IMR-90 (cell line): ENCODE measurements at regions not wholly inside any gene's neighbourhood (a gene's known extent, or its start where the extent isn't known, plus 50 kb on each side); places are given as distances from the start of the nearest gene placed in this dataset.

ENCODE experiments used
- ATAC-seq: fragments of 200-7000 bp; cut with Tn5 transposase; 2 replicates; pipeline ENCODE4 v1.9.1; 2020; ENCODE audit warnings: low read depth, mild to moderate bottlenecking, moderate library complexity
- BruUV-seq: library from RNA; stranded (reverse); fragments of 400-500 nt; replicated peaks from 2 replicates; lab custom pipeline; 2021; lab: Mats Ljungman, UMichigan
- CTCF ChIA-PET: fragments of 300-600 bp; formaldehyde crosslinking; extraction: SDS; loops from one replicate; lab custom pipeline; 2021; ENCODE audit warnings: antibody characterized with exemption; lab: Yijun Ruan, JAX
- POLR2A ChIA-PET: fragments of 300-600 bp; sonication (Branson Sonifier 250); formaldehyde crosslinking; loops from one replicate; lab custom pipeline; 2022; ENCODE audit warnings: antibody characterized with exemption; ENCODE audit not compliant: unreplicated experiment; lab: Charles Lee
- DNase-seq: peaks from one replicate; pipeline ENCODE4 v3.0.0; 2013
- H2AFZ ChIP-seq: replicated peaks from 2 replicates; pipeline ENCODE3; 2013; ENCODE audit warnings: low read length, mild to moderate bottlenecking; ENCODE audit not compliant: poor library complexity
- H2AK5ac ChIP-seq: 2 replicates; pipeline ENCODE4 v1.6.1; 2013; ENCODE audit warnings: low read depth, low read length, inconsistent platforms
- H2AK9ac ChIP-seq: replicated peaks from 2 replicates; pipeline ENCODE3; 2013; ENCODE audit warnings: mild to moderate bottlenecking, low read depth, low read length, moderate library complexity; ENCODE audit not compliant: poor library complexity
- H2BK120ac ChIP-seq: 2 replicates; pipeline ENCODE4 v1.6.1; 2013; ENCODE audit warnings: low read depth, low read length, inconsistent platforms
- H2BK15ac ChIP-seq: 3 replicates; pipeline ENCODE4 v1.6.1; 2013; ENCODE audit warnings: low read depth, low read length, inconsistent platforms
- H2BK20ac ChIP-seq: 2 replicates; pipeline ENCODE4 v1.6.1; 2013; ENCODE audit warnings: low read depth, mild to moderate bottlenecking, inconsistent platforms, low read length, moderate library complexity
- H2BK5ac ChIP-seq: 2 replicates; pipeline ENCODE4 v1.6.1; 2013; ENCODE audit warnings: mild to moderate bottlenecking, low read depth, low read length, inconsistent platforms; ENCODE audit not compliant: poor library complexity, severe bottlenecking
- H3K14ac ChIP-seq: replicated peaks from 2 replicates; pipeline ENCODE4 v1.6.1; 2013; ENCODE audit warnings: low read depth, low read length, inconsistent platforms
- H3K18ac ChIP-seq: 2 replicates; pipeline ENCODE4 v1.6.1; 2013; ENCODE audit warnings: low read depth, low read length, control low read depth
- H3K23ac ChIP-seq: 2 replicates; pipeline ENCODE4 v1.6.1; 2013; ENCODE audit warnings: low read depth, low read length, inconsistent platforms
- H3K27ac ChIP-seq: 2 replicates; pipeline ENCODE4 v1.5.1; 2013; ENCODE audit warnings: mild to moderate bottlenecking, control low read depth, low read length; ENCODE audit not compliant: insufficient read depth
- H3K27me3 ChIP-seq: 2 replicates; pipeline ENCODE4 v1.6.1; 2013; ENCODE audit warnings: low read length; ENCODE audit not compliant: control insufficient read depth, insufficient read depth
- H3K36me3 ChIP-seq: 2 replicates; pipeline ENCODE4 v1.6.1; 2013; ENCODE audit warnings: low read length, mixed read lengths; ENCODE audit not compliant: control insufficient read depth, insufficient read depth
- H3K4ac ChIP-seq: 2 replicates; pipeline ENCODE4 v1.6.1; 2013; ENCODE audit warnings: low read depth, low read length, inconsistent platforms
- H3K4me1 ChIP-seq: 2 replicates; pipeline ENCODE4 v1.6.1; 2013; ENCODE audit warnings: low read length, mixed read lengths; ENCODE audit not compliant: control insufficient read depth, insufficient read depth
- H3K4me2 ChIP-seq: 2 replicates; pipeline ENCODE4 v1.6.1; 2013; ENCODE audit warnings: low read depth, mild to moderate bottlenecking, control low read depth, low read length, moderate library complexity
- H3K4me3 ChIP-seq: 2 replicates; pipeline ENCODE4 v1.5.1; 2013; ENCODE audit warnings: low read depth, mild to moderate bottlenecking, control low read depth, low read length, moderate library complexity; ENCODE audit not compliant: insufficient read depth
- H3K56ac ChIP-seq: 2 replicates; pipeline ENCODE4 v1.6.1; 2013; ENCODE audit warnings: low read length, inconsistent platforms; ENCODE audit not compliant: insufficient read depth; ENCODE audit errors: extremely low read depth
- H3K79me1 ChIP-seq, 2 experiments: 2 replicates each; pipeline ENCODE4 v1.6.1; 2013; ENCODE audit warnings: low read length in 2 of 2, inconsistent platforms in 1 of 2, low read depth in 1 of 2
- H3K9ac ChIP-seq: 2 replicates; pipeline ENCODE4 v1.6.1; 2013; ENCODE audit warnings: low read depth, low read length, control low read depth
- H3K9me1 ChIP-seq: 2 replicates; pipeline ENCODE4 v1.6.1; 2013; ENCODE audit warnings: low read length, inconsistent platforms; ENCODE audit not compliant: insufficient read depth
- H3K9me3 ChIP-seq: 2 replicates; pipeline ENCODE4 v1.6.1; 2013; ENCODE audit warnings: low read length; ENCODE audit not compliant: control insufficient read depth, insufficient read depth
- H4K20me1 ChIP-seq: 2 replicates; pipeline ENCODE4 v1.6.1; 2013; ENCODE audit warnings: low read length, inconsistent platforms; ENCODE audit not compliant: insufficient read depth
- H4K5ac ChIP-seq: 2 replicates; pipeline ENCODE4 v1.6.1; 2013; ENCODE audit warnings: mild to moderate bottlenecking, low read depth, low read length, control low read depth
- H4K8ac ChIP-seq, 2 experiments: 2 replicates each; pipeline ENCODE4 v1.6.1; 2013; ENCODE audit warnings: low read depth in 2 of 2, low read length in 2 of 2, control low read depth in 1 of 2, inconsistent platforms in 1 of 2
- H4K91ac ChIP-seq: 2 replicates; pipeline ENCODE4 v1.6.1; 2013; ENCODE audit warnings: low read depth, low read length, inconsistent platforms; ENCODE audit not compliant: insufficient read depth
- BHLHE40 ChIP-seq: fragments of 150-350 bp; IDR thresholded peaks from 2 replicates; pipeline ENCODE4 v1.6.1; 2016; ENCODE audit warnings: mild to moderate bottlenecking, low read depth, low read length
- CEBPB ChIP-seq: IDR thresholded peaks from 2 replicates; pipeline ENCODE4 v1.6.1; 2012; ENCODE audit warnings: low read depth, low read length, improper control_type of control experiment
- CHD1 ChIP-seq: IDR thresholded peaks from 2 replicates; pipeline ENCODE4 v1.6.1; 2012; ENCODE audit warnings: low read depth, low read length, improper control_type of control experiment
- CTCF ChIP-seq: conservative IDR thresholded peaks from 2 replicates; pipeline ENCODE4 v1.5.1; 2012; ENCODE audit warnings: mild to moderate bottlenecking, low read depth, low read length, improper control_type of control experiment
- FOS ChIP-seq: fragments of 150-350 bp; IDR thresholded peaks from 2 replicates; pipeline ENCODE4 v1.6.1; 2016; ENCODE audit warnings: low read depth, low read length
- MAFK ChIP-seq: IDR thresholded peaks from 2 replicates; pipeline ENCODE4 v1.6.1; 2012; ENCODE audit warnings: low read depth, low read length, improper control_type of control experiment
- MXI1 ChIP-seq: IDR thresholded peaks from 2 replicates; pipeline ENCODE4 v1.6.1; 2012; ENCODE audit warnings: low read depth, mild to moderate bottlenecking, low read length, moderate library complexity, borderline replicate concordance
- NFE2L2 ChIP-seq: fragments of 150-350 bp; IDR thresholded peaks from 2 replicates; pipeline ENCODE4 v1.6.1; 2016; ENCODE audit warnings: low read depth, mild to moderate bottlenecking, low read length
- RAD21 ChIP-seq: IDR thresholded peaks from 2 replicates; pipeline ENCODE4 v1.6.1; 2012; ENCODE audit warnings: low read length, improper control_type of control experiment
- RCOR1 ChIP-seq: IDR thresholded peaks from 2 replicates; pipeline ENCODE4 v1.6.1; 2012; ENCODE audit warnings: mild to moderate bottlenecking, low read length, improper control_type of control experiment; ENCODE audit not compliant: insufficient replicate concordance
- RFX5 ChIP-seq: IDR thresholded peaks from 2 replicates; pipeline ENCODE4 v1.8.0; 2012; ENCODE audit warnings: low read depth, mild to moderate bottlenecking, low read length, moderate library complexity
- SMC3 ChIP-seq: fragments of 150-350 bp; IDR thresholded peaks from 2 replicates; pipeline ENCODE4 v1.6.1; 2016; ENCODE audit warnings: low read depth, mild to moderate bottlenecking, antibody characterized with exemption, low read length, moderate library complexity
- WGBS, 2 experiments: methylation state at CpG; one replicate each; pipeline versions ENCODE4 v1.1.5 to v1.1.7; 2013; ENCODE audit warnings: missing lambda C conversion rate in 2 of 2; ENCODE audit not compliant: insufficient read length in 1 of 2; ENCODE audit errors: extremely low coverage in 2 of 2; 5-methylcytosine and 5-hydroxymethylcytosine counted together
- dilution Hi-C: fragments of 300-500 bp; cut with HindIII; formaldehyde crosslinking; loops from one replicate; pipeline ENCODE4 v1.14.3; 2018; ENCODE audit warnings: low sequenced_read_pairs; ENCODE audit not compliant: unreplicated experiment
- in situ Hi-C: fragments of 300-500 bp; cut with MboI; formaldehyde crosslinking; loops from 3 replicates; pipeline ENCODE4 v1.14.3; 2019; ENCODE audit warnings: low sequenced_read_pairs, inconsistent platforms, mixed read lengths
- intact Hi-C: fragments of 100-400 bp; cut with micrococcal nuclease; formaldehyde crosslinking; loops from 2 replicates; pipeline ENCODE4 v1.10.0; 2022
- TF ChIP-seq, protein P1 (sequence below): fragments of 150-350 bp; IDR thresholded peaks from 2 replicates; pipeline ENCODE4 v1.6.1; 2017; ENCODE audit warnings: mild to moderate bottlenecking, antibody characterized with exemption, low read length, low read depth
- TF ChIP-seq, protein P2 (sequence below): fragments of 150-350 bp; IDR thresholded peaks from 2 replicates; pipeline ENCODE4 v1.6.1; 2016; ENCODE audit warnings: low read depth, mild to moderate bottlenecking, low read length, moderate library complexity, borderline replicate concordance

- no CpG with 5 or more reads among the region's 2 CpGs for WGBS, 2 experiments
- BruUV-seq: no TSS peak
- ATAC-seq: no peak
- ChIA-PET POLR2A (no interaction called here), CTCF (no interaction called here)
- intact Hi-C loops: no loop called here
- Histone ChIP-seq H3K27me3 (no peaks in the 10 kb centered on the region), H3K9ac (no peak overlapping the region), H2BK5ac (no peak overlapping the region), H3K4me1 (peaks cover 2% of the 10 kb centered on the region; the same call in 1 of the 2 replicates), H3K36me3 (no peaks in the 10 kb centered on the region), H3K23ac (no peak overlapping the region), H4K20me1 (no peaks in the 10 kb centered on the region), H2BK120ac (no peak overlapping the region), H2AK5ac (no peak overlapping the region), H3K18ac (no peak overlapping the region), H3K9me1 (no peaks in the 10 kb centered on the region), H3K9me3 (no peaks in the 10 kb centered on the region), H3K4me2 (no peak overlapping the region), H3K79me1 (no peaks in the 10 kb centered on the region), H2BK20ac (no peak overlapping the region), H4K8ac (no peak overlapping the region), H2AK9ac (no peak overlapping the region), H3K56ac (no peak overlapping the region), H2BK15ac (no peak overlapping the region), H3K27ac (no peak overlapping the region), H3K4me3 (no peak overlapping the region), H2AFZ (no peak overlapping the region), H4K5ac (no peak overlapping the region), H4K91ac (no peak overlapping the region), H3K14ac (no peak overlapping the region), H3K4ac (no peak overlapping the region)
- DNase-seq: no peak
- in situ Hi-C loops: no loop called here
- TF ChIP-seq CTCF (no peak), BHLHE40 (no peak), SMC3 (no peak), RCOR1 (no peak), FOS (no peak), RFX5 (no peak), RAD21 (no peak), CHD1 (no peak), MXI1 (no peak), NFE2L2 (no peak), MAFK (no peak), CEBPB (no peak)
- TF ChIP-seq, protein P1, sequence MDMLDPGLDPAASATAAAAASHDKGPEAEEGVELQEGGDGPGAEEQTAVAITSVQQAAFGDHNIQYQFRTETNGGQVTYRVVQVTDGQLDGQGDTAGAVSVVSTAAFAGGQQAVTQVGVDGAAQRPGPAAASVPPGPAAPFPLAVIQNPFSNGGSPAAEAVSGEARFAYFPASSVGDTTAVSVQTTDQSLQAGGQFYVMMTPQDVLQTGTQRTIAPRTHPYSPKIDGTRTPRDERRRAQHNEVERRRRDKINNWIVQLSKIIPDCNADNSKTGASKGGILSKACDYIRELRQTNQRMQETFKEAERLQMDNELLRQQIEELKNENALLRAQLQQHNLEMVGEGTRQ: no peak
- TF ChIP-seq, protein P2, sequence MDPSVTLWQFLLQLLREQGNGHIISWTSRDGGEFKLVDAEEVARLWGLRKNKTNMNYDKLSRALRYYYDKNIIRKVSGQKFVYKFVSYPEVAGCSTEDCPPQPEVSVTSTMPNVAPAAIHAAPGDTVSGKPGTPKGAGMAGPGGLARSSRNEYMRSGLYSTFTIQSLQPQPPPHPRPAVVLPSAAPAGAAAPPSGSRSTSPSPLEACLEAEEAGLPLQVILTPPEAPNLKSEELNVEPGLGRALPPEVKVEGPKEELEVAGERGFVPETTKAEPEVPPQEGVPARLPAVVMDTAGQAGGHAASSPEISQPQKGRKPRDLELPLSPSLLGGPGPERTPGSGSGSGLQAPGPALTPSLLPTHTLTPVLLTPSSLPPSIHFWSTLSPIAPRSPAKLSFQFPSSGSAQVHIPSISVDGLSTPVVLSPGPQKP: no peak
- dilution Hi-C loops: no loop called here
Measured at GRCh38 chr16:64481497-64481896, 640.4 kb downstream of the CDH11 start.
